HG03354 (cell line): ENCODE measurements at regions not wholly inside any gene's neighbourhood (a gene's known extent, or its start where the extent isn't known, plus 50 kb on each side); places are given as distances from the start of the nearest gene placed in this dataset.
"Not testable (repeated sequence)": the region's sequence is repeated elsewhere in the genome, so short reads cannot be mapped to it uniquely, and the experiment has no call there.

Experiments used
- ATAC-seq: cut with Tn5 transposase; IDR thresholded peaks from one replicate; pipeline ENCODE4 v1.9.1; 2021; ENCODE audit warnings: mild to moderate bottlenecking; ENCODE audit not compliant: unreplicated experiment, poor library complexity, severe bottlenecking

DNA sequence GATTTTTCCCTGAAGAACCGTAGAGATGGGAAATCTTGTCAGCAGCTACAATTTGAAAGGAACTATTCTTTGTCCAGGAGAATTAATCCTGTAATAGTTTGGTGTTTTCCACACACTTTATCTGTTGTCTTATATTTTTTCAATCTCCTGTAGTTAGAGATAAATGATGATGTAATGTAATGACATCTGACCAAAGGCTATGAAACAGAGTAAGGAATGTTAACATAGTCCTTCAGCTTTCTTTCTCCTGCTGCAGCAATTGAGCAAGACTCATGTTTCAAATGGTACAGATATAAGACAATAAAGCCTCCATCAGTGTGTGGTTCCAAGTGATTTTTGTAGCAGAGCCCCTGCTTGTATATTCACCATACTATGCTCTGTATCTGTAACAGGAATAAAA is 1028.4 kb downstream of the SI start:
- ATAC-seq, result no peak

DNA sequence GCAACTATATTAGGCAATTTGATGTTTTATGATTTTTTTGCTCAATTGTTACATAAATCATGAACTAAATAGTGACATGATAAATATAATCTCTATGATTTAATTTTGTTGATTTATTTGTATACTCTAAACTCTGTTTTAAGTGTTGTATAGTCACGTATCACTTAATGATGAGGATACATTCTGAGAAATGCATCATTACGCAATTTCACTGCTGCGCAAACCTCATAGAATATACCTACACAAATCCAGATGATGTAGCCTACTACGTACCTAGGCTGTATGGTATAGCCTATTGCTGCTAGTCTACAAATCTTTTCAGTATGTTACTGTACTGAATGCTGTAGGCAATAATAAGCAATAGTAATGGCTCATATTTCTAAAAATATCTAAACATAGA is 1029.8 kb downstream of the SI start:
- ATAC-seq, result no peak

DNA sequence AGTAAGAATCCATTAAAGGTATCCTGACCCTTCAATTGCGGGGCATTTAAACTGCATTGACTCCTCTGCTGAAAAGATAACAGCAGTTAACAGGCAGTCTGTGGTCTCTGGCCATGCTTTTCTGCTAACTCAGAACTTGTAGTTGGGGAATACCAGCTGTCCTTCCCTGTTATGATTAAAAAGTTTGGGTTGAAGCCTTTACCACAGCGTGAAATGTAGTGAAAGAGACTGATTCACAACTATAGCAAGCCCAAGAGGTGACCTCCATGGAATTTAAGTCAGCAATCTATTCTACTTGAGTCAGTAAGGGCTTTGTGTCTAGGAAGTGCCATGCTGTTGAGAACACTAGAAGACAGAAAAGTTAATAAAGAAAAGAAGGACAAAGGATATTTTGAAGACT is 1037.3 kb downstream of the SI start:
- no peak for ATAC-seq

DNA sequence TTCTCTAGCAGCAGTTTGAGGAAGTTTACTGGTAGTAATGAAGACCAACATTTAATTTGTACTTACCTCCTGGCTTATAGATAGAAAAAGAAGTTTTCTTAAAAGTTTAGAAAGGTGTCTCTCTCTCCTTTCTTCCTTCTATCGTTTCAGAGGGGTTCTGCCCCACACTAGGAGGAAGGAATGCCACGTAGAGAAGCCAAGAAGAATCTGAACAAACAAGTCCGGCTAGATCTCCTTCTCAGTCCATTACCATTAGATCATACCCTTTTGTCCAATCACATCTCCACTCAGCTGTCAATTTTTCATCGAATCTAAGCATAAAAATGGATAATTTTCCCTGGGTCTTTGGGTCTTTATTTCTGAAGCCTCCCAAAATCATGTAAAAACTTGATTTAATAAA is 1048.1 kb downstream of the SI start:
- ATAC-seq, result no peak

DNA sequence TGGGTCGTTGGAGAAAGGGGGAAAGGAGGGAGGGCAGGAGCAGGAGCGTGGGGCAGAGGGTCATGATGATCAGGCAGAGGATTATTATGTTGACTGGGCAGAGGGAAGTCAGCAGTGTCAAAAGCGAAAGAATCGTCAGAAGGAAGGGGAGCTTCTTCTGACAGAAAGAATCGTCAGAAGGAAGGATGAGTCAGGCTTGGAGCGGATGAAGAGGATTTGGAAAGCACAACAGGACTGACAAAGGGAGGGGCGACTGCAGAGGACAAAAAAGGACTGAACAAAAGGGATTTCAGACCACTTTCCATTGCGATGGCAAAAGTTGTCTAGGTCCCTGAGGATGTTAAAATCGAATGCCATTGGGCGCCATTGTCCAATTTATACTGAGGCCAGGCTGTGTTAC is 1053.5 kb downstream of the SI start:
- no peak for ATAC-seq

DNA sequence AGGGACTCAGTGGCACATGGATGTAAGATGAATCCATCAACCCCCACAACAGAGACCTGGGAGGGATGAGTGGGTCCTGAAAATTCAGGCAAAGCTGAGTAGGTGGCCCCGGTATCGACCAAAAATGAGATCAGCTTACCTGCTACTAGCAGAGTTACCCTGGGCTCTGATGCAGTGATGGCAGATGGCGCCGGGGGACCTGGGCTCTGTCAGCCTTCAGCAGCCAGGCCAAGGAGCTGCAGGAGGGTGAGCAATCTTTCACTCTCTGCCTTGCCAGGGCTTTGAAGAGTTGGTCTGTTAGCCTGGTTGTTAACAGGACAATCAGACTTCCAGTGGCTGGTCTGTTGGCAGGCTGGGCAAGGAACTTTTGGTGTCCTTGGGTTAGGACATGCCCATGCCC is 1054.8 kb downstream of the SI start:
- ATAC-seq, result no peak

DNA sequence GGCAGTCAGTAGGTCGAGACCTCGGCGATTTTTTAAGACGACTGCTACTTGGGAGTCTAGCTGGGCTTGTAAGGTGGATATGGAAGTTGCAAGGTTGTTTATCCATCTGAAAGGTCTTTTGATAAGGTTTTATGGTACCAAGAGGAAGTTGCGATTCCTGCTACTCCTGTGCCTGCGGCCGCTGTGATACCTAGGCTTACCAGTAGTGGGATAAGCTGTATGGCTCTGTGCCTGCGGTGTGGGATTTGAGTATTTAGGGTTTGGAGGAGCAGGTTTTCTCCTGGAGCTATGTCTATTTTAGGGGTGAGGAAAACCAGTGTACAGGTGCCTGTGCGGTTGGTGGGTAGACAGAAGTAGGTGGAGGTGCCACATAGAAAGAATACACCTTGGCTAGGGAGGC is 1059.8 kb downstream of the SI start:
- ATAC-seq, result no peak

DNA sequence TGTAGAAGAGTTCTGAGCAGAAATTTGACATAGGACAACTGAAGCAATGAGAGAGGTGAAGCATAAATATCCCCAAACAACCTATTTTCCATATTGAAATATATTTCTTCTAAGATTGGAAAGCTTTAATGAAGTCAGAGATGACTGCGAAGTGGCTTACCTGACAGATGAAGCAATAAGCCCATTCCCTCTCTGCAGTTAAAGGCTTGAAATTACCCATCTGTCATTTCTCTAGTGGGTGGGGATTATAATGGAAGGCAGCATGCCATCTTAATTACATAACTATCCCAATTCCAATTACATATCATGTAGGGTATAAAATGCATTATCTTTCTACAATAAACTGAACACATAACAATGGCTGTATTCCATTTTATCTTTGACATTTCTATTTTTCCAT is 1070.5 kb downstream of the SI start:
- ATAC-seq, result no peak

DNA sequence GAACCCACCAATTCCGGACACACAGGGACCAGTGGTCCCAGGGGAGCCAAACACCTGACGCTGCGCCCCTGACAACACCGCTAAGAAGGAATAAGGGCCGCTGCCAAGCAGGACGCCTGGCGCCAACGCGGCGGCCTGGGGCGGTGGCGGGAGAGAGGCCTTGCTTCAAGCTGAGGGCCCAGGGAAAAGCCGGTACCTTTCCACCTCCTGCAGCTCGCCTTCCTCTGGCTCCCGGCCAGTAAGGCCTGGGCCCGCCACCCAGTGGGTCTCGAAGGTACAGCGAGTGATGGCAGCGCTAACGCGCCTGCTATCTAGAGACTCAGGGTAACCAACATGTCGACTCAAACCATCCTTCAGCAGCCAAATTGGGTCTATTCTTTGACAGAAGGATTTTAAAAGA is 1074.1 kb downstream of the SI start:
- ATAC-seq, result no peak

DNA sequence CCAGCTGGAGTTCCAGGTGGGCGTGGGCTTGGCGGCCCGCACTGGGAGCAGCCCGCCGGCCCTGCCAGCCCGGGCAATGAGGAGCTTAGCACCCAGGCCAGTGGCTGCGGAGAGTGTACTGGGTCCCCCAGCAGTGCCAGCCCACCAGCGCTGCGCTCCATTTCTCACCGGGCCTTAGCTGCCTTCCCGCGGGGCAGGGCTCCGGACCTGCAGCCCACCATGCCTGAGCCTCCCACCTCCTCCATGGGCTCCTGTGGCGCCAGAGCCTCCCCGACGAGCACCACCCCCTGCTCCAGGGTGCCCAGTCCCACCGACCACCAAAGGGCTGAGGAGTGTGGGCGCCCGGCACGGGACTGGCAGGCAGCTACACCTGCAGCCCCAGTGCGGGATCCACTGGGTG is 1075.3 kb downstream of the SI start:
- ATAC-seq, result not testable (repeated sequence)

DNA sequence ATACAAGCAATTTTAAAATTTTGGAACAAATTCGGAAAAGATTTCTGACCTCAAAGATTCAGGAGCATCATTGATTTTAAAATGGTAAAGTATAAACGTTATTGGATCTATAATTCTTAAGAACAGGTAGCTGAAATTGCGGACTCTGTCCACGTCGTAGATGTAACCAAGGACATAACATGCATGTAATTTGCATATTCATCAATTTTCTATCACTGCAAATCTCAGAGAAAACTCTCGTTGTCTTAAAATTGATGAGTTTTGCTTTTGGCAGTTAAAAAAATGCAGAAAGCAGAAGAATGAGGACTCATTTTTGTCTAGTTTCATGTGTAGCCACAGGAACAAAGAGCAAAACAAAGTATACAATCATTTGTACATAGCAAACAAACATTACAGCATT is 1094.4 kb downstream of the SI start:
- no peak for ATAC-seq

DNA sequence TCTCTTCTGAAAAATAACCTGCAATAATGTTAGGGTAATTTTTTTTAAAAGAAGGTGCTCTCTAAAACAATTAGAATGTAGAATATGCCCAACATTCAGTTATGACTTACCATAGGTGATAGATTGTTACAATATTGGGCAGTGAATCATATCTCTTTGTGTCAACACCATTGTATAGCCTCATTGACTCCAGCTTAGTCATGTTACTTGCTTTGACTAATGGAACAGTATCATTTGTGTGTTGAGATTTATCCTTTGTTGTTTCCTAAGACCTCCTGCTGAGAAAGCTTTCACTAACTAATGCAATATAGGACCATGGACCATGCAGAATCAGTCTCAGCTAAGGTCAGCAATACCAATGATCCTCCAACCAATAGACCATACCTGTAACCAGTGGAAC is 1106.4 kb downstream of the SI start:
- no peak for ATAC-seq

DNA sequence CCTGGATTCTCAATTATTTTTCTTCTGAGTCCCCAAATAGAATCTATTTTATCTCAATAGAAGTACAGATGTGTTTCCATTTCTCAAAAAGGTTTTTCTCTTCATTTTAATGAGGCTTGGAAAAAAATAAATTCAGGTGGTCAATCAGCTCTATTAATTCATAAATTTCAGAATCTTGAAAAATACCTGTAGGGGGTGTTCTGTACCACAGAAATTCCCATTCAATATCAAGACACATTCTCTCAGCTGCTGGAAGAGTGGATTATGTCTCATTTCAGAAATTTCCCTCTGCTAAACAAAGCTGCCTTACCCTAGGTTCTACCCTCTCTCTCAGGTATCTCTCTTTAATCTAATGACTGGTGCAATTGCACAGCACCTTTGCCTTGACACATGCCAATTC is 1121.2 kb downstream of the SI start:
- no peak for ATAC-seq

DNA sequence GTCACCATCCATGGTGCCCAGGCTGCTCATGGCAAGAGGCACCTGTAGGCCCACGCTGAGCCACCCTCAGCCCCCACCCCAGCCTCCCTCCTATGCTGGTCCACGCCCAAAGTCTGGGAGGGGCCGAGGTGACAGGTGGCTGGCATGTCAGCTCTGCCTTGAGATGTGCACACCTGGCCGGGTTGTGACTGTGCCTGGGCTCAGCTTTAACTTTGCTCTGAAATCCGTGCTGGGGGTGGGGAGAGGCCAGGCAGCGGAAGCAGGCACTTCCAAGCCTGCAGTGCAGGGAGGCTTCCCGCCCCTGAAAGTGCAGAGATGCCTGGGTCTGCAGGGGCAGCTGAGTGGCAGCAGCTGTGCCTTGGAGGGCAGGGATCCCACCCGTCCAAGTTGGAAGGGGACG is 1124.8 kb downstream of the SI start:
- ATAC-seq, result no peak

DNA sequence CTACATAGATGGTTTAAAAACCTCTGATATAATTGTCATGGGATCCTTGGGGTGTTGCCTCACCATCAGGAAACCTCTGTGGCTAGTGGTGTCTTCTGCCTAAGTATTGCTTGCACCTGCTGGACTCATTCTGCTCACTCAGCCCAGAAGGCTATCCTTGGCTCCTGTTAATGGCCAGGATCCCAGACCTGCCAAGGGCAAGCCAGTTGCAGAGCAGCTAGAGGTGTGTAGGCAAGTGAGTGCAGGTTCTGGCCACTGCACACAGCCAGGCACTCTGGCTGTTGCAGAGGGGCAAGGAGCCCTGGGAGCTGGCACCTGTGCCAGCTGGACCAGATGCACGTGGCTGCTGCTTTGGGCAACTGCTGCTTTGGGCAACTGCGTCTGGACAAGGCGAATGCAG is 1125.8 kb downstream of the SI start:
- ATAC-seq, result no peak

DNA sequence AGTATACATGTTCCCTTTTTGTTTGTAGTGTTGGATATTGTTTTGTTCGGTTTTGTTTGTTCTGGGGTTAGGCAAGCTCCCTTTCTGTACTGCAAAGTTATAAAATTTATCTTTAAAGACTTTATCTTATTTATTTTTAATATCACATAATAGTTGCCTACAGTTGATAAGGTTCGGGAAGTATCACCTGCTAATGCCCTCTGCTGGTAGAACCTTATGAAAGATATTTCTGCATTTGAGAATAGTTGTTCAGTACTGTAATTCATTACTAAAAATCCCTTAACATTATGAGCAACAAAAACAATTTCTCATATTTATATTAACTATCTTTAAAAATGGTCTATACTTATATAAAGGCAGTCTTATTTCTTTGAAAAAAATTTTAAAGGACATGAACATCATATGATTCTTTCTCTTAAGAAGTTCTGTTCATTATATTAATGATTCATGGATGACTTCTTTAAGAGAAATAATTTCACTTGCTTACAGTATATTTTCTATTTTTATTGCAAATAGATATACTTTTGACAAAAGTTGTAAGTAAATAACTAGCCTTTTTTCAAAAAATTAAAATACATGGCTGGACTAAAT is 1126.8 kb downstream of the SI start:
- no peak for ATAC-seq

DNA sequence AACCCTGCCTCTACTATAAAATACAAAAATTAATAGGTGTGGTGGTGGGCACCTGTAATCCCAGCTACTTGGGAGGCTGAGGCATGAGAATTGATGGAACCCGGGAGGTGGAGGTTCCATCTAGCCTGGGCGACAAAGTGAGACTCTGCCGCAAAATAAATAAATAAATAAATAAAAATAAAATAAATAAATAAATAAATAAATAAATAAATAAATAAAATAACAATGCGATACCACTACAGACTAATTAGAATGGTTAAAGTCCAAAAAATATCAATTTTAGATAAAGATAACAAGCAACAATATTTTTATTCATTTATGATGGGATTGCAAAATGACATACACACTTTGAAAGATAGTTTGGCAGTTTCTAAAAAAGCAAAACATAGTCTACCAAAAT is 1131.5 kb downstream of the SI start:
- no peak for ATAC-seq

DNA sequence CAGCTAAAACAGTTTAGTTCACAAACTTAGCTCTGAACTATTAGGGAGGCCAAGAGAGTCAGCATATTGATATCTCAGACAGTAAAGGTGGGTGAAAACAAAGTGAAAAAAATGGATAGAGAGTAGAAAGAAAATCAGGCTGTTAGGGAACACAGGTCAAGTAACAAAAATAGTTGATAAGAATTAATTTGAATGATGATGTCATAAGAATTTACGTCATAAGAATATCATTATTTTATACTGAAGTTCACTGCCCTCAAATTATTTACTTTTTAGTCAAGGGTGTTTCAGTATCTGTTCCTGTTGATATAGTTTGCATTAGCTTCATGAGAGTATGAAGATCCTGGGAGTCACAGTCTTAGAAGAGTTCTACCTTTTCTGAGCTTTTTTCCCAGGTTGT is 1134.6 kb downstream of the SI start:
- ATAC-seq, result no peak

DNA sequence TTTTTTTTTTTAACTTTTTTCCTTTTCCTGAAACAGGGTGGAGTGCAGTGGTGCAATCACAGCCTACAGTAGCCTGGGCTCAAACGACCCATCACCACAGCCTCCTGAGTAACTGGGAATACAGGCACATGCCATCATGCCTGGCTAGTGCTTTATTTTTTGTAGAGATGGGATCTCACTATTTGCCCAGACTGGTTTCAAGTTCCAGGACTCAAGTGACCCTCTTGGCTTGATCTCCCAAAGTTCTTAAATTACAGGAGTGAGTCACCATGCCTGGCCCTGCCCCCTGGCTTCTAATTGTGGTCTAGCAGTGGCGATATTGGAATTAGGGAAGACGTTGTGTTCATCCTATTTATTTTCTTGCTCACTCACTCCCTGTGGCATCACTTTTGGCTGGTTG is 1138.4 kb downstream of the SI start:
- ATAC-seq, result no peak

DNA sequence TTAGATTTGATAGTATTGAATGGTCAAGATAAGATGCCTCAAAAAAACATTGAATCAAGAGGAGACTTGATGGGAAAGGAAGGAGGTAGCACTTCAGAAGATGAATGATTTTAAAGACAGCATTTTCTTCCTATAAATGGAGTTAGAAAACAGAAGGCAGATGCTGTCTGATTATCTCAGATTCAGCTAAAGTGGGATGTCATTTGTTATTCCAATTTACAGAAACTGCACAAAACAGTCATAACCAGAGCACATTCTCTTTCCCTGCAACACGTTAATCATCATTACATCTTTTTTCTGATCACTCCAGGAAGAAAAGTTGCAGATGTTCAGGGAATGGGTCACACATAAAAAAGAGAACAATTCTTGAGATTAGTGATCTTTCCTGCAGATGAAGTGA is 1141.8 kb downstream of the SI start:
- no peak for ATAC-seq

DNA sequence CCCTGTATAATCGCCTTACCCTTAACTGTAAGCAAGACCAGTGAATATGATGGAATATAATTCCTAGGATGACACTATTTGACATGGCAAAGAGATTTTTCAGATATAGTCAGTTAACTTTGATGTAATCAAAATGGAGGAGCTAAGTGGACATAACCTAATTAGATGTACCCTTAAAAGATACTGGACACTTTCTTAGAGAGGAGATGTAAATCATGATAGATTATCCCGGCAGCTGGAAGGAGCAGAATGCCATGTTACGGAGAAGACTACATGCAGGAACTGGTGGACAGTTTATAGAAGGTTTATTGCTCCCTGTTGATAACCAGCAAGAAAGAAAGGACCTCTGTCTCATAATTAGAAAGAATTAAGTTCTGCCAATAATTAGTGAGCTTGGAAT is 1142.9 kb downstream of the SI start:
- ATAC-seq, result no peak

DNA sequence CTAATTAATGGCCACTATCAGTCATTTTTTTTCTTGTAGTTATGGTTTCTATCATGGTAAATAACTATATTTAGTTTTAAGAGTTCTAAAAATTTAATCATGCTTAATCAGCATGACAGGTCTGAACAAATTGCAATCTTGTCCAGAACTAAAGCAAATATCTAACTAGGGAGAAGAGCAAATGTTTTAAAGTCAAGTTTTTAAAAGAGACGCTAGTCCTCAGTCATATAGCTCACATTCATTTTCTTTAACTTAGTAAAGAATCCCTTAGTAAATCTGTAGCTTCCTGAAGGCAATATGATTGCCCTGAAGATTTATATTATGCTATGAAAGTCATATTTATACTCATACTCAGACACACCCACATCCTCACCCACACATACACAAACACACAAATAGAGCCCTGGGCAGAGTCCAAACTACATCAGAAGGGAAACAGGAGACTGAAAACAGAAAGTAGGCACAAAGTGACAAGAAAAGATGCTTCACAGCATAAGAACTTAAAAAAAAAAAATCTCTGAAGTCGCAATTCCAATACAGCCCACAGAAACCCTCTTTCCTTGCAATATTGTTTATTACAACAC is 1149.1 kb downstream of the SI start:
- no peak for ATAC-seq
